GM12878 (cell line): ENCODE measurements at regions not wholly inside any gene's neighbourhood (a gene's known extent, or its start where the extent isn't known, plus 50 kb on each side); places are given as distances from the start of the nearest gene placed in this dataset.

Experiments
- ATAC-seq: fragments of 200-7000 bp; cut with Tn5 transposase; 3 replicates; pipeline ENCODE4 v1.9.1; 2020; ENCODE audit warnings: mild to moderate bottlenecking, moderate library complexity
- BruUV-seq: library from RNA; stranded (reverse); fragments of 400-500 nt; replicated peaks from 2 replicates; lab custom pipeline; 2021; lab: Mats Ljungman, UMichigan
- CTCF ChIA-PET: fragments of 300-600 bp; sonication (Branson Sonifier 250); formaldehyde crosslinking; extraction: SDS; loops from one replicate; lab custom pipeline; 2021; ENCODE audit warnings: inconsistent platforms; lab: Yijun Ruan, JAX
- POLR2A ChIA-PET: fragments of 350-600 bp; formaldehyde crosslinking; extraction: SDS; loops from one replicate; lab custom pipeline; 2021; ENCODE audit warnings: inconsistent platforms; lab: Charles Lee
- RAD21 ChIA-PET: fragments of 300-600 bp; sonication (Branson Sonifier 250); formaldehyde crosslinking; loops from one replicate; lab custom pipeline; 2023; ENCODE audit warnings: antibody characterized with exemption; ENCODE audit not compliant: unreplicated experiment; lab: Charles Lee
- SMC1A ChIA-PET: fragments of 300-600 bp; sonication (Branson Sonifier 250); formaldehyde crosslinking; loops from one replicate; lab custom pipeline; 2023; ENCODE audit not compliant: unreplicated experiment, uncharacterized antibody; lab: Charles Lee
- DNase-seq: peaks from one replicate; pipeline ENCODE4 v3.0.0-alpha.2; 2011; ENCODE audit warnings: low read depth, low spot score
- FAIRE-seq: peaks from 3 replicates; lab custom pipeline; 2011; peaks lifted over from hg19 to GRCh38; lab: Jason Lieb, UNC
- H2AFZ ChIP-seq: 2 replicates; pipeline ENCODE4 v1.6.0; 2011; ENCODE audit warnings: low read depth, low read length, control low read depth; ENCODE audit not compliant: control insufficient read depth
- H3K27ac ChIP-seq: 2 replicates; pipeline ENCODE4 v1.5.1; 2011; ENCODE audit warnings: control low read depth; ENCODE audit not compliant: control insufficient read depth, insufficient read depth
- H3K27me3 ChIP-seq, 2 experiments: replicated peaks in 1 of 2; 2 replicates each; pipeline versions ENCODE4 v1.6.0 to v1.6.1; 2011; ENCODE audit warnings: low read length in 1 of 2; ENCODE audit not compliant: control insufficient read depth in 2 of 2, insufficient read depth in 2 of 2
- H3K36me3 ChIP-seq, 2 experiments: 2 replicates each; pipeline ENCODE4 v1.5.1; 2011; ENCODE audit warnings: low read length in 1 of 2; ENCODE audit not compliant: control insufficient read depth in 2 of 2, insufficient read depth in 2 of 2
- H3K4me1 ChIP-seq: 2 replicates; pipeline ENCODE4 v1.6.1; 2011; ENCODE audit warnings: mild to moderate bottlenecking, low read length, moderate library complexity, mixed read lengths; ENCODE audit not compliant: control insufficient read depth, insufficient read depth
- H3K4me2 ChIP-seq: 2 replicates; pipeline ENCODE4 v1.6.0; 2011; ENCODE audit warnings: control low read depth; ENCODE audit not compliant: control insufficient read depth, insufficient read depth
- H3K4me3 ChIP-seq: fragments of 200-600 bp; sonication (generic); 2 replicates; pipeline ENCODE4 v1.5.1; 2016
- H3K79me2 ChIP-seq: 2 replicates; pipeline ENCODE4 v1.6.0; 2011; ENCODE audit warnings: low read length; ENCODE audit not compliant: control insufficient read depth, insufficient read depth
- H3K9ac ChIP-seq: 2 replicates; pipeline ENCODE4 v1.8.0; 2011; ENCODE audit warnings: low read length, control low read depth, mixed read lengths; ENCODE audit not compliant: control insufficient read depth, insufficient read depth
- H3K9me3 ChIP-seq: replicated peaks from 3 replicates; pipeline ENCODE4 v1.5.1; 2011; ENCODE audit warnings: mild to moderate bottlenecking, low read length; ENCODE audit not compliant: control insufficient read depth, insufficient read depth
- H4K20me1 ChIP-seq: 2 replicates; pipeline ENCODE4 v1.6.0; 2011; ENCODE audit not compliant: control insufficient read depth, insufficient read depth
- BACH1 ChIP-seq: fragments of 450-650 bp; IDR thresholded peaks from 2 replicates; pipeline ENCODE4 v1.6.1; 2017; ENCODE audit warnings: mild to moderate bottlenecking, borderline replicate concordance
- BMI1 ChIP-seq: fragments of 450-650 bp; IDR thresholded peaks from 2 replicates; pipeline ENCODE4 v1.6.1; 2016; ENCODE audit warnings: mild to moderate bottlenecking, moderate library complexity, borderline replicate concordance
- CREM ChIP-seq: IDR thresholded peaks from 2 replicates; pipeline ENCODE4 v1.6.1; 2014; ENCODE audit warnings: antibody characterized with exemption, low read depth
- HDAC2 ChIP-seq: fragments of 200-600 bp; sonication (generic); IDR thresholded peaks from 2 replicates; pipeline ENCODE4 v1.6.1; 2017
- MYC ChIP-seq: IDR thresholded peaks from 2 replicates; pipeline ENCODE4 v1.6.1; 2011; ENCODE audit warnings: mild to moderate bottlenecking, low read length, moderate library complexity, inconsistent platforms; ENCODE audit not compliant: insufficient read depth, insufficient replicate concordance, insufficient read length, severe bottlenecking
- NFYA ChIP-seq: IDR thresholded peaks from 2 replicates; pipeline ENCODE4 v1.6.1; 2011; ENCODE audit warnings: low read depth, mild to moderate bottlenecking, low read length, improper control_type of control experiment, borderline replicate concordance
- PAX5 ChIP-seq: IDR thresholded peaks from 2 replicates; pipeline ENCODE4 v1.6.1; 2011; ENCODE audit warnings: low read depth, low read length, borderline replicate concordance
- SMARCA5 ChIP-seq: fragments of 450-650 bp; IDR thresholded peaks from 2 replicates; pipeline ENCODE4 v1.6.1; 2017; ENCODE audit warnings: mild to moderate bottlenecking
- ZNF24 ChIP-seq: fragments of 450-650 bp; IDR thresholded peaks from 2 replicates; pipeline ENCODE4 v1.6.1; 2017; ENCODE audit warnings: antibody characterized with exemption, mild to moderate bottlenecking
- WGBS: methylation state at CpG from one replicate; pipeline ENCODE4 v1.1.6; 2016; ENCODE audit warnings: low lambda C conversion rate; ENCODE audit not compliant: insufficient replicate concordance, insufficient coverage; ENCODE audit errors: missing lambda C conversion rate; 5-methylcytosine and 5-hydroxymethylcytosine counted together
- in situ Hi-C: fragments of 300-500 bp; cut with MboI; formaldehyde crosslinking; loops from 9 replicates; pipeline ENCODE4 v1.14.3; 2018; ENCODE audit warnings: mixed read lengths
- intact Hi-C: fragments of 100-400 bp; cut with micrococcal nuclease; formaldehyde crosslinking; loops from one replicate; pipeline ENCODE4 v1.14.2; 2022; ENCODE audit not compliant: unreplicated experiment
- TF ChIP-seq, protein P1 (sequence below): IDR thresholded peaks from 2 replicates; pipeline ENCODE4 v1.6.1; 2012; ENCODE audit warnings: mild to moderate bottlenecking, low read depth, low read length
- TF ChIP-seq, protein P2 (sequence below): IDR thresholded peaks from 2 replicates; pipeline ENCODE4 v1.6.1; 2011; ENCODE audit warnings: borderline replicate concordance, low read depth, mild to moderate bottlenecking, moderate library complexity, mixed read lengths, low read length; ENCODE audit not compliant: insufficient read depth; ENCODE audit errors: extremely low read length
- TF ChIP-seq, protein P3 (sequence below): IDR thresholded peaks from 2 replicates; pipeline ENCODE4 v1.6.1; 2012; ENCODE audit warnings: low read depth, low read length, improper control_type of control experiment
- TF ChIP-seq, protein P4 (sequence below): fragments of 450-650 bp; IDR thresholded peaks from 2 replicates; pipeline ENCODE4 v1.6.1; 2016; ENCODE audit warnings: mild to moderate bottlenecking
- TF ChIP-seq, protein P5 (sequence below): IDR thresholded peaks from 2 replicates; pipeline ENCODE4 v1.6.1; 2011; ENCODE audit warnings: low read depth, low read length, improper control_type of control experiment, borderline replicate concordance

DNA sequence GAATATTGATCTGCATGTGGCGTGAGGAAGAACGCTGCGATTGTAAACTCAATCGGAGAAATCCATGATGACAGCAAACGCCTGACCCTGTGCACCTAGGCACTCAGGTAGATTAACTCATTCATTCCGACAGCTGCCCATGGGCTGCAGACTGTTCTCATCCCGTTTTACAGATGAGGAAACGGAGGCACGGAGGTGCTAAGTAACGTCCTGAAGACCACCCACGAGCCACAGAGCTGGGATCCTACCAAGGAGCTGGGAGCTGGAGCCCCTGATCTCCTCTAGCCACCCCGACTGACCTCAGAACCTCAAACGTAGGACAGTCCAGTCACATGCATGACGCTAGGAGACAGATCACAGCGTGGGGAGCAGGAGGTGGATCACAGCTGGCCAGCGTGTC, 1092.7 kb downstream of the BRD1 start (continued):
- TF ChIP-seq, protein P1, sequence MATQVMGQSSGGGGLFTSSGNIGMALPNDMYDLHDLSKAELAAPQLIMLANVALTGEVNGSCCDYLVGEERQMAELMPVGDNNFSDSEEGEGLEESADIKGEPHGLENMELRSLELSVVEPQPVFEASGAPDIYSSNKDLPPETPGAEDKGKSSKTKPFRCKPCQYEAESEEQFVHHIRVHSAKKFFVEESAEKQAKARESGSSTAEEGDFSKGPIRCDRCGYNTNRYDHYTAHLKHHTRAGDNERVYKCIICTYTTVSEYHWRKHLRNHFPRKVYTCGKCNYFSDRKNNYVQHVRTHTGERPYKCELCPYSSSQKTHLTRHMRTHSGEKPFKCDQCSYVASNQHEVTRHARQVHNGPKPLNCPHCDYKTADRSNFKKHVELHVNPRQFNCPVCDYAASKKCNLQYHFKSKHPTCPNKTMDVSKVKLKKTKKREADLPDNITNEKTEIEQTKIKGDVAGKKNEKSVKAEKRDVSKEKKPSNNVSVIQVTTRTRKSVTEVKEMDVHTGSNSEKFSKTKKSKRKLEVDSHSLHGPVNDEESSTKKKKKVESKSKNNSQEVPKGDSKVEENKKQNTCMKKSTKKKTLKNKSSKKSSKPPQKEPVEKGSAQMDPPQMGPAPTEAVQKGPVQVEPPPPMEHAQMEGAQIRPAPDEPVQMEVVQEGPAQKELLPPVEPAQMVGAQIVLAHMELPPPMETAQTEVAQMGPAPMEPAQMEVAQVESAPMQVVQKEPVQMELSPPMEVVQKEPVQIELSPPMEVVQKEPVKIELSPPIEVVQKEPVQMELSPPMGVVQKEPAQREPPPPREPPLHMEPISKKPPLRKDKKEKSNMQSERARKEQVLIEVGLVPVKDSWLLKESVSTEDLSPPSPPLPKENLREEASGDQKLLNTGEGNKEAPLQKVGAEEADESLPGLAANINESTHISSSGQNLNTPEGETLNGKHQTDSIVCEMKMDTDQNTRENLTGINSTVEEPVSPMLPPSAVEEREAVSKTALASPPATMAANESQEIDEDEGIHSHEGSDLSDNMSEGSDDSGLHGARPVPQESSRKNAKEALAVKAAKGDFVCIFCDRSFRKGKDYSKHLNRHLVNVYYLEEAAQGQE = no peak

DNA sequence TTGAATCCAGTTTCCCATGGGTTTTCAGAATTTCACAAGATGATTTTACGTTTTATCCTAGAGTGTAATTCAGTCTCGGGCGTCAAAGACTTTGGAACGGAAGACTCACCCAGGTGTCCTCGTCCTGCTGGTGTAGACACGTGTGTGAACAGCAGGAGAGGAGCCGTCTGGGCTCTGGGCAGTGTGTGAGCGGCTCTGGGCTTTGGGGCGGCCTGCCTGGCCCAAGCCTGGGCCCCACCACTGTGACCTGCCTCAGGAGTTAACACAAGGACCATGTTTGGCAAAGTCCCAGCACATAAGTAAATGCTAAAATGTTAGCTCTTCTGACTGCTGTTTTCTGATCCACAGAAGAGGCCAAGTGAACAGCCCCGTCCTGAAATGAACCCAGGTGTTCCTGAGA, 1093.3 kb downstream of the BRD1 start:
- Histone ChIP-seq H3K27me3 (no peaks in the 10 kb centered on the region), H3K79me2 (no peaks in the 10 kb centered on the region), H3K4me1 (no peaks in the 10 kb centered on the region), H3K36me3 (no peaks in the 10 kb centered on the region), H4K20me1 (no peaks in the 10 kb centered on the region), H3K27ac (no peak overlapping the region), H2AFZ (no peak overlapping the region), H3K4me2 (no peak overlapping the region), H3K9ac (no peak overlapping the region), H3K9me3 (no peaks in the 10 kb centered on the region; the same call in 2 of the 3 replicates), H3K4me3 (no peak overlapping the region)
- DNase-seq = no peak
- BruUV-seq = no TSS peak
- ChIA-PET RAD21 (no interaction called here), POLR2A (no interaction called here), SMC1A (no interaction called here), CTCF (no interaction called here)
- intact Hi-C loops = no loop called here
- in situ Hi-C loops = no loop called here
- no peak for FAIRE-seq
- ATAC-seq = no peak
- WGBS = 13% methylated on average over 8 of the region's 10 CpGs
- TF ChIP-seq, protein P2, sequence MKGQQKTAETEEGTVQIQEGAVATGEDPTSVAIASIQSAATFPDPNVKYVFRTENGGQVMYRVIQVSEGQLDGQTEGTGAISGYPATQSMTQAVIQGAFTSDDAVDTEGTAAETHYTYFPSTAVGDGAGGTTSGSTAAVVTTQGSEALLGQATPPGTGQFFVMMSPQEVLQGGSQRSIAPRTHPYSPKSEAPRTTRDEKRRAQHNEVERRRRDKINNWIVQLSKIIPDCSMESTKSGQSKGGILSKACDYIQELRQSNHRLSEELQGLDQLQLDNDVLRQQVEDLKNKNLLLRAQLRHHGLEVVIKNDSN = no peak
- no peak for TF ChIP-seq MYC
- TF ChIP-seq SMARCA5 = no peak
- TF ChIP-seq ZNF24 = no peak
- TF ChIP-seq, protein P3, sequence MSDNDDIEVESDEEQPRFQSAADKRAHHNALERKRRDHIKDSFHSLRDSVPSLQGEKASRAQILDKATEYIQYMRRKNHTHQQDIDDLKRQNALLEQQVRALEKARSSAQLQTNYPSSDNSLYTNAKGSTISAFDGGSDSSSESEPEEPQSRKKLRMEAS = no peak
- TF ChIP-seq, protein P4, sequence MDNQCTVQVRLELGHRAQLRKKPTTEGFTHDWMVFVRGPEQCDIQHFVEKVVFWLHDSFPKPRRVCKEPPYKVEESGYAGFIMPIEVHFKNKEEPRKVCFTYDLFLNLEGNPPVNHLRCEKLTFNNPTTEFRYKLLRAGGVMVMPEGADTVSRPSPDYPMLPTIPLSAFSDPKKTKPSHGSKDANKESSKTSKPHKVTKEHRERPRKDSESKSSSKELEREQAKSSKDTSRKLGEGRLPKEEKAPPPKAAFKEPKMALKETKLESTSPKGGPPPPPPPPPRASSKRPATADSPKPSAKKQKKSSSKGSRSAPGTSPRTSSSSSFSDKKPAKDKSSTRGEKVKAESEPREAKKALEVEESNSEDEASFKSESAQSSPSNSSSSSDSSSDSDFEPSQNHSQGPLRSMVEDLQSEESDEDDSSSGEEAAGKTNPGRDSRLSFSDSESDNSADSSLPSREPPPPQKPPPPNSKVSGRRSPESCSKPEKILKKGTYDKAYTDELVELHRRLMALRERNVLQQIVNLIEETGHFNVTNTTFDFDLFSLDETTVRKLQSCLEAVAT = no peak
- no peak for TF ChIP-seq PAX5
- TF ChIP-seq CREM = no peak
- TF ChIP-seq HDAC2 = no peak
- TF ChIP-seq, protein P5, sequence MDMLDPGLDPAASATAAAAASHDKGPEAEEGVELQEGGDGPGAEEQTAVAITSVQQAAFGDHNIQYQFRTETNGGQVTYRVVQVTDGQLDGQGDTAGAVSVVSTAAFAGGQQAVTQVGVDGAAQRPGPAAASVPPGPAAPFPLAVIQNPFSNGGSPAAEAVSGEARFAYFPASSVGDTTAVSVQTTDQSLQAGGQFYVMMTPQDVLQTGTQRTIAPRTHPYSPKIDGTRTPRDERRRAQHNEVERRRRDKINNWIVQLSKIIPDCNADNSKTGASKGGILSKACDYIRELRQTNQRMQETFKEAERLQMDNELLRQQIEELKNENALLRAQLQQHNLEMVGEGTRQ = no peak
- TF ChIP-seq NFYA = no peak
- no peak for TF ChIP-seq BACH1
- no peak for TF ChIP-seq BMI1
